ENCODE measurements at regions not wholly inside any gene's neighbourhood (a gene's known extent, or its start where the extent isn't known, plus 50 kb on each side); places are given as distances from the start of the nearest gene placed in this dataset.
A peak's percentile ranks its signal among the peaks of the same experiment; 100 is the strongest.

- no peak overlapping the region for H3K9ac ChIP-seq (ENCODE audit: low read depth, low read length)
- H3K4me2 ChIP-seq (ENCODE audit: low read length) = no peak overlapping the region
- no peaks in the 10 kb centered on the region for H3K36me3 ChIP-seq (ENCODE audit: insufficient read depth, low read length)
- H3K4me1 ChIP-seq (ENCODE audit: control insufficient read depth, insufficient read depth, low read length) = no peaks in the 10 kb centered on the region
- H3K27me3 ChIP-seq (ENCODE audit: control insufficient read depth, insufficient read depth, low read length) = no peaks in the 10 kb centered on the region
- H3K9me3 ChIP-seq (replicated peaks; ENCODE audit: low read length) = no peaks in the 10 kb centered on the region
- no peak overlapping the region for H3K4me3 ChIP-seq (ENCODE audit: low read length)
Observed at GRCh38 chr3:18249126-18249525, 176.0 kb downstream of the SATB1 start.

GRCh38 chr3:18247776-18248310 is 177.3 kb downstream of the SATB1 start:
- Histone ChIP-seq H3K36me3 (ENCODE audit: insufficient read depth, low read length) (no peaks in the 10 kb centered on the region), H3K4me2 (ENCODE audit: low read length) (no peak overlapping the region), H3K27me3 (ENCODE audit: control insufficient read depth, insufficient read depth, low read length) (no peaks in the 10 kb centered on the region), H3K9ac (ENCODE audit: low read depth, low read length) (no peak overlapping the region), H3K4me3 (ENCODE audit: low read length) (no peak overlapping the region), H3K9me3 (replicated peaks; ENCODE audit: low read length) (no peaks in the 10 kb centered on the region), H3K4me1 (ENCODE audit: control insufficient read depth, insufficient read depth, low read length) (no peaks in the 10 kb centered on the region)

- Histone ChIP-seq H3K4me1 (ENCODE audit: control insufficient read depth, insufficient read depth, low read length) (no peaks in the 10 kb centered on the region), H3K9me3 (replicated peaks; ENCODE audit: low read length) (no peaks in the 10 kb centered on the region), H3K4me3 (ENCODE audit: low read length) (no peak overlapping the region), H3K36me3 (ENCODE audit: insufficient read depth, low read length) (no peaks in the 10 kb centered on the region), H3K4me2 (ENCODE audit: low read length) (no peak overlapping the region), H3K27me3 (ENCODE audit: control insufficient read depth, insufficient read depth, low read length) (no peaks in the 10 kb centered on the region), H3K9ac (ENCODE audit: low read depth, low read length) (no peak overlapping the region)
Observed at GRCh38 chr3:18247139-18247695, 177.9 kb downstream of the SATB1 start.

GRCh38 chr3:18246336-18247060 is 178.6 kb downstream of the SATB1 start:
- no peaks in the 10 kb centered on the region for H3K36me3 ChIP-seq (ENCODE audit: insufficient read depth, low read length)
- no peak overlapping the region for H3K9ac ChIP-seq (ENCODE audit: low read depth, low read length)
- no peak overlapping the region for H3K4me2 ChIP-seq (ENCODE audit: low read length)
- H3K4me3 ChIP-seq (ENCODE audit: low read length) = no peak overlapping the region
- no peaks in the 10 kb centered on the region for H3K4me1 ChIP-seq (ENCODE audit: control insufficient read depth, insufficient read depth, low read length)
- H3K9me3 ChIP-seq (replicated peaks; ENCODE audit: low read length) = no peaks in the 10 kb centered on the region
- H3K27me3 ChIP-seq (ENCODE audit: control insufficient read depth, insufficient read depth, low read length) = no peaks in the 10 kb centered on the region

- Histone ChIP-seq H3K9me3 (replicated peaks; ENCODE audit: low read length) (no peaks in the 10 kb centered on the region), H3K9ac (ENCODE audit: low read depth, low read length) (no peak overlapping the region), H3K4me3 (ENCODE audit: low read length) (no peak overlapping the region), H3K4me1 (ENCODE audit: control insufficient read depth, insufficient read depth, low read length) (no peaks in the 10 kb centered on the region), H3K36me3 (ENCODE audit: insufficient read depth, low read length) (no peaks in the 10 kb centered on the region), H3K4me2 (ENCODE audit: low read length) (no peak overlapping the region), H3K27me3 (ENCODE audit: control insufficient read depth, insufficient read depth, low read length) (no peaks in the 10 kb centered on the region)
Observed at GRCh38 chr3:18245721-18246120, 179.4 kb downstream of the SATB1 start.

- Histone ChIP-seq H3K27me3 (ENCODE audit: control insufficient read depth, insufficient read depth, low read length) (no peaks in the 10 kb centered on the region), H3K9me3 (replicated peaks; ENCODE audit: low read length) (no peaks in the 10 kb centered on the region), H3K4me1 (ENCODE audit: control insufficient read depth, insufficient read depth, low read length) (peaks cover 28% of the 10 kb centered on the region), H3K9ac (ENCODE audit: low read depth, low read length) (no peak overlapping the region), H3K4me3 (ENCODE audit: low read length) (no peak overlapping the region), H3K36me3 (ENCODE audit: insufficient read depth, low read length) (no peaks in the 10 kb centered on the region), H3K4me2 (ENCODE audit: low read length) (no peak overlapping the region)
Observed at GRCh38 chr3:18241837-18242236, 183.3 kb downstream of the SATB1 start.

GRCh38 chr3:18239674-18240073 is 185.5 kb downstream of the SATB1 start:
- Histone ChIP-seq H3K4me3 (ENCODE audit: low read length) (no peak overlapping the region), H3K4me1 (ENCODE audit: control insufficient read depth, insufficient read depth, low read length) (peaks cover 32% of the 10 kb centered on the region), H3K9me3 (replicated peaks; ENCODE audit: low read length) (no peaks in the 10 kb centered on the region), H3K27me3 (ENCODE audit: control insufficient read depth, insufficient read depth, low read length) (no peaks in the 10 kb centered on the region), H3K4me2 (ENCODE audit: low read length) (no peak overlapping the region), H3K9ac (ENCODE audit: low read depth, low read length) (no peak overlapping the region), H3K36me3 (ENCODE audit: insufficient read depth, low read length) (no peaks in the 10 kb centered on the region)

GRCh38 chr3:18238746-18239331 is 186.3 kb downstream of the SATB1 start:
- no peak overlapping the region for H3K9ac ChIP-seq (ENCODE audit: low read depth, low read length)
- H3K4me2 ChIP-seq (ENCODE audit: low read length) = peak overlapping the region; percentile 47
- no peaks in the 10 kb centered on the region for H3K9me3 ChIP-seq (replicated peaks; ENCODE audit: low read length)
- H3K4me3 ChIP-seq (ENCODE audit: low read length) = no peak overlapping the region
- H3K4me1 ChIP-seq (ENCODE audit: control insufficient read depth, insufficient read depth, low read length) = peaks cover 32% of the 10 kb centered on the region
- no peaks in the 10 kb centered on the region for H3K27me3 ChIP-seq (ENCODE audit: control insufficient read depth, insufficient read depth, low read length)
- no peaks in the 10 kb centered on the region for H3K36me3 ChIP-seq (ENCODE audit: insufficient read depth, low read length)

- Histone ChIP-seq H3K27me3 (ENCODE audit: control insufficient read depth, insufficient read depth, low read length) (no peaks in the 10 kb centered on the region), H3K36me3 (ENCODE audit: insufficient read depth, low read length) (no peaks in the 10 kb centered on the region), H3K4me2 (ENCODE audit: low read length) (peak overlapping the region; percentile 47), H3K9me3 (replicated peaks; ENCODE audit: low read length) (no peaks in the 10 kb centered on the region), H3K4me1 (ENCODE audit: control insufficient read depth, insufficient read depth, low read length) (peaks cover 32% of the 10 kb centered on the region), H3K9ac (ENCODE audit: low read depth, low read length) (no peak overlapping the region), H3K4me3 (ENCODE audit: low read length) (no peak overlapping the region)
Observed at GRCh38 chr3:18238332-18238731, 186.8 kb downstream of the SATB1 start.

- no peak overlapping the region for H3K9ac ChIP-seq (ENCODE audit: low read depth, low read length)
- peak overlapping the region; percentile 48 for H3K4me2 ChIP-seq (ENCODE audit: low read length)
- no peaks in the 10 kb centered on the region for H3K36me3 ChIP-seq (ENCODE audit: insufficient read depth, low read length)
- H3K27me3 ChIP-seq (ENCODE audit: control insufficient read depth, insufficient read depth, low read length) = no peaks in the 10 kb centered on the region
- H3K4me1 ChIP-seq (ENCODE audit: control insufficient read depth, insufficient read depth, low read length) = peaks cover 32% of the 10 kb centered on the region
- no peaks in the 10 kb centered on the region for H3K9me3 ChIP-seq (replicated peaks; ENCODE audit: low read length)
- peak overlapping the region; percentile 5 for H3K4me3 ChIP-seq (ENCODE audit: low read length)
Observed at GRCh38 chr3:18237251-18238005, 187.7 kb downstream of the SATB1 start.

GRCh38 chr3:18236726-18237125 is 188.4 kb downstream of the SATB1 start:
- H3K27me3 ChIP-seq (ENCODE audit: control insufficient read depth, insufficient read depth, low read length) = no peaks in the 10 kb centered on the region
- no peaks in the 10 kb centered on the region for H3K36me3 ChIP-seq (ENCODE audit: insufficient read depth, low read length)
- no peak overlapping the region for H3K9ac ChIP-seq (ENCODE audit: low read depth, low read length)
- H3K4me2 ChIP-seq (ENCODE audit: low read length) = no peak overlapping the region
- no peak overlapping the region for H3K4me3 ChIP-seq (ENCODE audit: low read length)
- H3K4me1 ChIP-seq (ENCODE audit: control insufficient read depth, insufficient read depth, low read length) = peaks cover 32% of the 10 kb centered on the region
- no peaks in the 10 kb centered on the region for H3K9me3 ChIP-seq (replicated peaks; ENCODE audit: low read length)
